ENCODE measurements at regions not wholly inside any gene's neighbourhood (a gene's known extent, or its start where the extent isn't known, plus 50 kb on each side); places are given as distances from the start of the nearest gene placed in this dataset.

DNA sequence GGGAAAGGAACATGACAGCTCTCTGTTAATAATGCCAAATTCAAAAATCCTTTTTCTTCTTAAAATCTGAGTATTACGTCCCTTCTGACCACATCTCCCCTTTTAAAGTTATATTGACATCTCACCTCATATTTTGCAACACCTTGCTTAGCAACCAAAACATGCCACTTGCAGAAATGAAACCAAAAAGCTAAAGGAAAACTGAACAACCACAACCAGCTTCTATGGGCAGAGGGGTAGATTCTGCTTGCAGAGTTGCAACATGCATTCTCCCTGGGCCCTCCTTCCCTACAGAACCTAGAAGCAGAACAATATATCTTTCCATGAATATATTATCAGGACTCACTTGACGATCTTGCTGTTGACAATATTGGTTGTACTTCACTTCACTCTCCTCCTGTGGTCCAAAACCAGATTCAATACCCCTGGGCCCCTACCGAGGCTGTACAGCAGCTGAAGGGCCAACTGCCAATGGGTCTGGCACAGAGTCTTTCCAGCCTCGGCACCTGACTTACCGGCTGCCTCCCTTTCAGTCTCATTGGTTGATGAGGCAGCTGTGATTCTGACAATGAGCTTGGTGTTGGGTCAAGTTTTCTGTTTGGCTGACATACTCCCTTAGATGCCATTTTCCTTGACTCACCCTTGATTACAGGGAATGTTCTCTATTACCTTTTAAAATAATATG lies 616.6 kb downstream of the ZEB2 start:
- peak; percentile 1 for DNase-seq

DNA sequence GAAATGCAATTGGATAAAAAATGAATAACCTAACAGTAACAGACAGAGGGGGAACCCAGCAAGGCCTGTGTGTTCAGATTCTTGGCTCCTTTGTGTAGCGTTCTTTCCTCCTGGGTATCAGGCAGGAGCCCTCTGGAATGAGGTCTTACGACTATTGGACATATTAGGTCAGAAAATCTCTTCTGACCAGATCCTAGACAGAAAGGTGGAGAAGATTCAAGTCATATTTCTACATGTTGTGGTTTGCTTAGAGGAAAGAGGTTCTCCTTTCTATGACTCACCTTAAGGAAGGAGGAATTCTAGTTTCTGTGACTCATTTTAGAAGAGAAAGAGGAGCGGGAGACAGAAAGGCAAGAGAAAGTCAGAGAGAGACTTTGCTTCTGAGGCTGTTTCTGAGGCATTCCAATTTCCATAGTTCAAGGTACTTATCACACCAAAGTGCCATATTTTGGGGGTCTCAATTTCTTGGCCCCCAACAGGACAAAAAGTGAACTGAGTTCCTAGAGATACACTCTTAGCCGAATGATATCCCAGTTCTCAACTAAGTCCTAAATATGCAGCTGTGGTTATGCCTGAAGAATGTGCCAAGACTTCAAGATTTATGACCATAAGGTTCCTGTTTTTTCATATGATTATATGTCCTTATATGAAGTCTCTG lies 618.6 kb downstream of the ZEB2 start:
- peak; percentile 92 for DNase-seq

DNA sequence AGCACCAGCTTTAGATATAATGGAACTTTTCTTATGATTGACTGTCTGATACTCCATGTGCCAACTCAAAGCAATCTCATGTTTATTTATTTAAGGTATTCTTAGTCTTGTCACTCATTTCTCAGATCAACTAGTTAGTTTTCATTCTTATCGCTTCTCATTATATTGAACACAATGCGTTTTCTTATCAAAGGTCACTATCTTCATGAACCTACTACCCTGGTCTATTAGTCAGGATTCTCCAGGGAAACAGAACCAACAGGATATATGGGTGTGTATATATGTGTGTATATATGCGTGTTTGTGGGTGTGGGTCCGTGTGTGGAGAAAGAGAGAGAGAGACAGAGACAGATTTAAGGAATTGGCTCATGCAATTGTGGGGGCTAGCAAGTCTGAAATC lies 619.9 kb downstream of the ZEB2 start:
- no peak for DNase-seq

DNA sequence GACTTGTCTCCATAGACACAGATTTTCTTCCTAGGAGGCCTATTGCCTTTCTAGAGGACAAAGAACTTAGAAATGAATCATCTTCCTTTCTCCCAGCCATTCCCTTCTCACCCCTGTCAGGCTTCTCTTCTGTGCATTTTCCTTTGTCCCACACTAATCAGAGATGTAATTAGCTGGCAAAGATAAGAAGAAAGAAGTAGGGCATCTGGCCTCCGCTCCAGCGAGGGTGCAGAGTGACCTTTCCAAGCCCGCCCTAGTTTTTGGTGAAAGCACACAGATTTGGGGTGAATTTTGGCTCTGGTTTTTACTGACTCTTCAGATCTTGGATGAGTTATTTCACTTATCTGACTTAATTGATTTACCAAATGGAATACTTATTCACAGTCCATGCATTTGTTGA lies 626.5 kb downstream of the ZEB2 start:
- DNase-seq = no peak

DNA sequence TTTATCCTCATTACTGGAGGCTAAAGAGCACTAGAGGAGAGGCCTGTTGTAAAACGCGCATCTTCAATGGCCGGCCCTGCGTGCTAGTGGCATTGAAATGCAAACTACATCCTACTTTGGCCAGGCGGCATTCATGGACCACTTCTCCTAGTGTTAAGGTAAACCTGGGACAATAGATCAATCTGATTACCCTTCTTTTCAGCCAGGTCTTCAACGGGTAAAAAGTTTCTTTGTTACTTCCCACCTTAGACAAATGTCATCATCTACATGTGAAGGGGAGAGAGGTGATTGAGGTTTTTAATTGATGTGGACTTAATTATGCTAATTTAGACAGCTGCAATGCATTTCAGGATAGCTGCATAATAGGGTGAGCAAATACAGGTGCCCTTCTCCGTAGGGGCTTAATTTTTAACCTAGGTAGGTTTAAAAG lies 628.0 kb downstream of the ZEB2 start:
- DNase-seq = no peak

DNA sequence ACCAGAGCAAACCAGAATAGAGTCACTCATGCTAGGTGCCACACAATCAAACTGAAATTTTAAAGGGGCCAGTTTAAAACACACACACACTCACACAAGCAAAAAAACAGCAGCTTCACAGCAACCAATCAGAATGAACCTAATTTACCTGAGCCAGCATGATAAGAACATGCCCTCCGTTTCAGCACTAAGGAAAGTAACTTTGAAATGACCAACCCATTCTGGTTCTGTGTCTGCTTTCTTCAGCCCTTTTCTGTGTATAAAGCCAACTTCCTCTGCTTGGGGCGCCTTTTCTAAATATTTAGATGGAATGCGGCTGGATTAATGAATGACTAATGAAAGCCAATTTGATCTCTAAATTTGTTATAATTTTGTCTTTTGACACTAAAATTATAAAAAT lies 629.1 kb downstream of the ZEB2 start:
- DNase-seq = no peak

DNA sequence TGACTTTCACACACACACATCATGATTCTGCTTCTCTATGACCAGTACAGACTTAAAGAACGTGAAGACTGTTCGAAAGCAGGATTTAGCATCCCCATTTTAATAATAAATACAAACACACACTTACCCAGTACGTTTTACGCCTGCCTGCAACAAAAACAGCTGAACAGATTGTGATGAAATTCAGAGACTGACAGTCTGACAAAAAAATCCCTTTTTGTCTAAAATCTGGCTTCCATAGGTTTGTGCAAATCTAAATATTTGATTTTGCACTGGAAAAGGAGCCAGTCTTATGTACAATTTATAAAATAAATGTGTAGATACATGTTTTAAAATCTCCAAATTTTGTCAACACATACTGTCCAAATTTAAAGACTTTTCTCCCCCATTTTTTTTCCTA lies 630.7 kb downstream of the ZEB2 start:
- no peak for DNase-seq

DNA sequence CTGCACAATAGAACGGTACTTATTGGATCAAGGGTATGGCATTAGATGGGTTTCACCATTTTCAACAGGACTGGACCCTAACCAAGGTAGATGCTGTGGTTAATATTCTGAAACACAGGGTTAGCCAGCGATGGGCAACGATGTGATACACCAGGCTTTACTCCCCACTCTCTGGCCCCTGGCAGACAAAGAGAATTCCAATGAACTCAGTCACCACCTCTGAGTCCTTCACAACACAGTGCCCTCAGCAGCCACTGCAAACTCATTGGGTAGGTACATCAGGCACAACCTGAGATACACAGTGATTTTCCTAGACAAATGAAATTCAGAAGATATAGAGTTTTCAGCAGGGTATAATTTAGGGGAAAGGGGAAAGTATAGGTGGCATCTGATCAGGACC lies 634.5 kb downstream of the ZEB2 start:
- peak; percentile 30 for DNase-seq

DNA sequence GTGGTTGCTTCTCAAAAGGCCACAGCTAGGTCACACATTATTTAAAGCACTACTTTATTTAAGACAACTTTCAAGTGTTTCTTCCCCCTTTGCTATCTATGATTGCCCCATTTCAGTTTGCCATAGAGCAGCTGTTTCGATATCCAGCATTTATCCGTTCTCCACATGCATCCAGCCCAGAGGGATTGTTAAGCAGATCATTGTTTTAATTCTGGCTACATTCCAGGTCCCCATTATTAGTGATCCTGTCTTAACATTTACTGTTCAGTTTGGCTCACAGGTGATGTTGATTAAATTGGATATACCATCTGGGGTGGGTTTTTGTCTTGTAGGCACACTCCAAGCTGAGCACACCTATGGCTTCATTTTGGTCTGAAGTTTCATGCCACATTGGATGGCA lies 638.7 kb downstream of the ZEB2 start:
- DNase-seq = no peak

DNA sequence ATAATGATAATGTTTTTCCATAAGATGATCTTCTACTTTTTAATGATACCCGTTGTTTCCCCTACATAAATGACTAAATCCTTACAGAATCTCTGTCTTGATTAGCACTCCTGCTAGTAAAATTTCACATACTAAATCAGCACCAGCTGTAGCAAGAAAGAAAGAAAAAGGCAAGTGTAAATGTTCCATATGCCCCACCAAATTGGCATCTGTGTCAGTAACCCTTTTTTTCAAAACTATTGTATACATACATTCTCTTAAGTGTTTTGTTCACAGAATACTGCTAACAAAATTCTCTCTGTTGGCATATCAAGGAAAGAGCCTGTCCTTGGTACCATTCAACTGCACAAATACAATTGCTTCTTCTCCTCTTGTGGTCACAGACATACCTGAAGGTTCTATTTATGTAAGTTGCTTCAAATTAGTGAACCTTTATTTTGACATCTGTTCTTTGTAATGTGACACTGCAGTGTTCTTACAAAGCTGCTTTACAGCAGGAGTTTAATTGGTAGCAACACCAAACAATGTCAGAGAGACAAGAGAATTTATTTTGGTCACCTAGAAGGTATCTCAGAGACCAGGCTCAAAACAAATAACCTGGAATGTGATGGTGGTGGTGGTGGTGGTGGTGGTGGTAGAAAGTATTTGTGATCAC lies 641.9 kb downstream of the ZEB2 start:
- no peak for DNase-seq

DNA sequence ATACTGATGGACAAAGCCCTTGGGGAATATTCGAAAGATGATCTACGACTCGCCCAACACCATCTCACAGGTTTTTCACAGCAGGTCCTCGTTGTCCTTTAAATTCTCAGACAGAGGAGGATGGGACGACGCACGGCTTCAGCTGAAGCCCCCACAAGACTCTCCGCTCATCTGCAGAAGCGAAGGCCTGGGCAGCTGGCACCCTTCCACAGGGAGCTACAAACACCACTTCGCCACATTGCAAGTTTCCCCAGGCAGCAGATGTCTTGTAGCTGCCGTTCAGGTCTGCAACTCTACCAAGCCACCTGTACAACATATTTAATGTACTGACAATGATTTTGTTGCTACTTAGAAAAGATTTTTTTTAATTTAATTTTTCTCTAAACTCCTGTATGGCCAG lies 642.9 kb downstream of the ZEB2 start:
- DNase-seq = no peak

DNA sequence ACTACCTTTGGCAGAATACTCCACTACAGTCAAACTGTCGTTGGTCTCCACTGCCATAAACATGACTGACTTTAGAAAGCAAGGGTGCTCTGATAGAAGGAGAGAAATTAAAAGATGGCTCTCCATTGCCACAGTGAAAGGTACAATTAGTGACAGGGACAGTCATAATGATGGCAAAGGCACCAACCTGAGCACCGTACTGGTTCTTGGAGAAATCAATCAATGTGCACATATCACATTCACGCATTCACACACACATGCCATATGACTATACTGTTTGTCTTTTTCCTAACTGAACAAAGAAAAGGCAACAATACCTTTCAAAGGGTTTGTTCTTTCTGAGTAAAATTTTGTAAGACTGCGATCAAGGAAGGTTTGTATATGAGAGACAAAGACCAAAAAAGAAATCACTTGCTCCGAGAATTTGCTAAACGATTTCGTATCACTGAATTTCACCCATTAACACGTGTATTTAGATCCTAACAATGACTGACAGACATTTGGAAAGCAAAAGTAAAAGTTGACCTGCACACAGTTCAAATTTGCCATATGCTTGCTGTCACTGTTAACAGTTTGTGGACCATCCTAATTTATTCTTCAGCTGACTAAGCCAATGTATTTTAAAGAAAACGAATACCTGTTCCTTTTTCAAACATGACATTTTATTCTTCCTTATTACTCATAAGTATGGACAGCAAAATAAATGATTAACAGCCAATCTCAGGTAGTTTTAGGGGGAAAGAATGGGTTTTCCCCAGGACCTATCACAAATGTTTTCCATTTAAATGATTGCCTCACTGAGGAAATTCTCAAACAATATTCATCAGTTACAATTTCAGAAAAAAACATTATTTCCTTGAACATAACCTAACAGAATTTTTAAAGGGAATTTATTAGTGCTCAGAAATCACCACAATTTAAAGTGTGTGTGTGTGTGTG lies 644.4 kb downstream of the ZEB2 start:
- DNase-seq = no peak

DNA sequence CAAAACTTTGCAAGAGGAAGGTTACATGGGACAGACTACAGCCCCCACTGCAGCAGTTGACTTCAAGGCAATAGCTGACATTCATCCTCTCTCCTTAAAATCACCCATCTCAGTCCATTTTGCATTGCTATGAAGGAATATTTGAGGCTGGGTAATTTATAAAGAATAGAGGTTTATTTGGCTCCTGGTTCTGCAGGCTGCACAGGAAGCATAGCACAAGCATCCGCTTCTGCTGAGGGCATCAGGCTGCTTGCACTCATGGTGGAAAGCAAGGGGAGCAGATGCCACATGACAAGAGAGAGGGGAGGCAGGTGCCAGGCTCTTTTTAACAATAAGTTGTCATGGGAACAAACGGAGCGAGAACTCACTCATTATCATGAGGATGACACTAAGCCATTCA lies 646.0 kb downstream of the ZEB2 start:
- DNase-seq = no peak

DNA sequence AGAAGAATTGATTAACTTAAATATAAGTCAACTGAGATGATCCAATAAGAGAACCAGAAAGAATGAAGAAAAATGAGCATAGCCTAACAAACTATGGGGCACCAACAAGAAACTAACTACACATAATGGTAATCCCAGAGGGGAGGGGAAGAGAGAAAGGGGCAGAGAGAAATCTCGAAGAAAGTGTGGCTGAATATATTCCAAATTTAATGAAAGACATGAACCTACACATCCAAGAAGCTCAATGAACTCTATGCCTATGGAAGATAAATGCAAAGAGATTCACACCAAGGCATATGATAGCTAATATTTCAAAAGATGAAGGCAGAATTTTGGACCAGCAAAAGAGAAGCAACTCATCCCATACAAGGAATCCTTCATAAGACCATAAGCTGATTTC lies 649.2 kb downstream of the ZEB2 start:
- DNase-seq = no peak

DNA sequence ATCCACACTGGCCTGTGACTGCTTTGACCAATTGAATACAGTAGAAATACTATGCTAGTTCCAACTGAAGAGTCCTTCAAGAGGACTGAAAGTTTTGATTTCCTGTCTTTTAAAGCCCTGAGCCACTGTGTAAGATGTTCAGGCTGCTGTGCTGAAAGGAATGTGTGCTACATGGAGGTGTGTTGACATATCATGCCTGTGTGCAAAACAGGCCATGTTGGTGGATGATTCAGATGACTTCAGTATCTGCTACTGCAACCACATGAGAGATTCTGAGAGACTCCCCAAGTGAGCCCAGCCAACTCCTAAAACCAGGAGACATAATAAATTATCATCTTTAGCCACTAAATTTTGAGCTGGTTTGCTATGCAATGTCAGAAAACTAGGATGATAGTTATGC lies 662.9 kb downstream of the ZEB2 start:
- DNase-seq = no peak

DNA sequence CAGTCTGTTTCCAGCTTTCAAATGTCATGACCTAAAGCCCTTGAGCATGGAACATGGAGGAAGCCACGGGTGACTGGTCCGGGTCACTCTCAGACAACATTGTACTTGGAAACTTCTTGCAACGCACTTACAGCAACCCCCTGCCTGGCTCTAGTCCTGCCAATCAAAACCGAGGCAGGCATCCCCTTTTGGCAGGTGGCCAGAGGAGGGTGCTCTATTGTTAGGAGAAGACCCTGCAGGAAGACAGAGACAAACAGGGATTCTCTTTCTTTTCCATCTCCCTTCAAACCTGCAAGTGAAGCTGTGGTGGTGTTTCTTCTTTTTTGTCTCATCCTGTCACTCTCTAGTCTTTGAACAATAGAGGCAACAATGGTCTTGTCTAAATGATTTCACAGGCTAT lies 667.2 kb downstream of the ZEB2 start:
- DNase-seq = no peak

DNA sequence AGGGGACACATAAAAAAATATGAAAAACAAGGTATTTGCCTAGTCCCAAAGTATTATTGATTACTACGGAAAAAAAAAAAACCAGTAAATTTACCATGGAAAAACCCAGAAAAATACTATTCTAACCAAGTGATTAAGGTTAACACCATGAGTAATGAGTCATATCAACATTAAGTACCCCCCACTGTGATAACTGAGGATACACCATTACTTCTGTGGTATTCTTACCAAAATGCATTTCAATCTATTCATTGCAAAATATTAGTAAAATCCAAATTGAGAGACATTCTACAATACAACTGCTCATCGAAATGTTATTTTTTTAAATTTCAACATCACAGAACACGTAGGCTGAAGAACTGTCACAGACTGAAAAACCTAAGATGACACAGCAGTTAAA lies 669.8 kb downstream of the ZEB2 start:
- no peak for DNase-seq

DNA sequence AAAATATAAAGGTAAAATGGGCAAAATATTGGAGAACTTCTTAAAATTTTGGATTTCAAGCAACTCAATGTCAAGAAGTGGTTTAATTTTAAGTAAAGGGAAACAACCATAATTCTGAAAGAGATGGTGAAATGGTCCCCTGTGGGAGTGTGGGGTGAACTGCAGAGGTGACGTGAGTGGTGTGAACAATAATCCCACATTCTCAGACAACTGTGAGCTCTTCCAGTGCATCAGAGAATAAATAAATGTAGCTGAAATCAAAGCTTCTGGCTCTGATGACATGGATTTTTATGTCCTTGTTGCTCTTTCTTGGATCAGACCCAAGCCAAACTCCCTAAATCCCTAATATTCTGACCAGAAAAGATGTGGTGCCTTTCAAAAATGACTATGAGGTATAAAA lies 672.7 kb downstream of the ZEB2 start:
- no peak for DNase-seq

DNA sequence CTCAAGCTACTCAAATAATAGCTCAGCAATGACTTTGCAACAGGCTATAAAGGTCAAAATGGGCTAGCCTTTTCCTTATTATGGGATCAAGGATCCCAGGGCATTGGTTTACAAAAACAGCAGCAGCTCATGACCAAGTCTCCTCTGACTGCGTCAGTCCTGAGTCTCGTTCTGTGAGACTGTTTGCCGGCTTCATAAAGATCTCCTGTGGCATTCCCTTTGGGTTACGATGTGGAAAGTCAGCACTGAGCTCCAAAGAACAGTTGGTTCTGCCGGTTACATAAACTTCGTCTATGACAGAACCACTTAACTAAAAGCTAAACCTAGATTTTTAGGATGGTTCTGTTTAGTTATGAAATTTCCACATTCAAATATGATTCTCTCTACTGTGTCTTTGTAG lies 674.9 kb downstream of the ZEB2 start:
- DNase-seq = no peak

DNA sequence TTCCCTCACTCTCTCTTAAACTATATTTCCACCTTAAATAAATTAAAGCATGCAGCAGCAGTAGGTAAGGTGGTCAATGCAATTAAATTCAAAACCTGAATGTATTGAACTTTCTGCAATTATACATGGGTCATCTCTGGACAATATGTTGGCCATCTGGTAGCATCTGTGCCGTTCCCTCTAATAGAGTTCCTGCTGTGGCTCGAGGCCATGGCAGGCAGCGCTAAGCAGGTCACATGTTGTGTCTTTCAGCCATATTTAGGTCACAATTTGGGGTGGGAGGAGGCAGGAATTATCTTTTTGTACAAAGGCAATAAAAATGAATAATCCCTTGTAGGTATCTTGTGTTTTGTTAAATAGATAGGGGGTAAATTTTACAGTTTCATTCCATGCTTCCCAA lies 676.2 kb downstream of the ZEB2 start:
- DNase-seq = no peak

DNA sequence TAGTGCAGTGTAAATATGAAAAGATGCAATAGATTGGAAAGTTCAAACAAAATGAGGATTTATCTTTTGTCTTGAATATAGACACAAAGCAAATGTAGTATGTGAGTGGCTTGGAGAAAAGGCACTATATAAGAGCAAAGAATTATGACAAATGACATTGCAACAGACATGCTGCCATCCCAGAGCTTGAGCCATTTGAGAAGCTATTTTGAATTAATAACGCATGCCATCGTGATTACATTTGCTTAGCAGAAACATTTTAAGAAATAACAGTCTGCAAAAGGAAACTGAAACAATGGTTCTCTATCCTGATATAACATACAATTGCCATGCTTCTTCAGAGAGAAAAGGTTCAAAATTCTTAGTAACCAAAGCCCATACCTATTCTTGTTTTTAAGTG lies 677.1 kb downstream of the ZEB2 start:
- DNase-seq = no peak

DNA sequence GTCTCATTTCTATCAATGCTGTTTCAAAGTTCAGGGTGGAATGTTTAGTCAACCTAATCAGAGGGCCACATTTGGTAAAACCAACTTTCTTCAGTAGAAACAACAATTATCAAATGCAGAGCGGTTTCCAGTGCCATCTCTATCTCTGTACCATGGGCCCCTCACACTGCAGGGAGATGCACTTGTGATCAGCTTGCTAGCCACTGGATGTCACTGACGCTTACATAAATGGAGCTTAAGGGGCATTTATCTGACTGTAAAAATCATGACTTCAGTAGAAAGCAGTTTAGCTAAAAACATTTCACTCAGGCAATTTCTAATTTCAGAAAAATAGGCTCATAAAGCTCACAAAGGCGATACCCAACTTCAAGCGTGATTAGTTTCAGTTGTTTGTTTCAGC lies 678.0 kb downstream of the ZEB2 start:
- no peak for DNase-seq

DNA sequence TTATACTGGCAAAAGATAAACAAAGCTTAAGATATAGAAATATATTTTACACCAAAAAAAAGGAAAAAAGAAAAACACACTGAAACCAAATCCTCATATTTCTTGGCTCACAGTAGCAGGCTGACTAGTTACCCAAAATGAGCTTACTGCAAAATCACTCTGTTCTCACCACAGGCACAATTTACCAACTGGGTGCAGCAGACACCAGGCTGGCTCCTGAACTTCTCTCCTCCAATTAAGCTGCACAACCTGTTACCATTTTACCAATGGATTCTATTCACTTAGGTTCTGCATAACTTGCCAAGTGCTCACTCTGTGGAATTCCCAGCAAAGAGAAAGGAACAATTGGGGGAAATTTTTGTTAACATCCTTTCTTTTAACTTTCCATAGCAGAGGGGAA lies 679.3 kb downstream of the ZEB2 start:
- DNase-seq = no peak

Measured in NCI-H226 (cell line).